Activated CD8-positive, alpha-beta T cell treated with anti-CD3 and anti-CD28 coated beads for 36 hours (primary cell): ENCODE measurements at regions not wholly inside any gene's neighbourhood (a gene's known extent, or its start where the extent isn't known, plus 50 kb on each side); places are given as distances from the start of the nearest gene placed in this dataset.

Experiments
- ATAC-seq: fragments of 200-7000 bp; cut with Tn5 transposase; one replicate; pipeline ENCODE4 v1.10.0; 2021; ENCODE audit warnings: mild to moderate bottlenecking, moderate library complexity
- CTCF ChIA-PET: fragments of 350-600 bp; sonication (Branson Sonifier 250); formaldehyde crosslinking; loops from one replicate; lab custom pipeline; 2021; ENCODE audit warnings: antibody characterized with exemption; lab: Charles Lee
- POLR2A ChIA-PET: fragments of 350-600 bp; sonication (Branson Sonifier 250); formaldehyde crosslinking; loops from one replicate; lab custom pipeline; 2021; ENCODE audit warnings: antibody characterized with exemption; lab: Charles Lee
- DNase-seq: peaks from one replicate; pipeline ENCODE4 v3.0.0-alpha.2; 2020
- H3K27ac Mint-ChIP-seq: one replicate; pipeline ENCODE4 v1.8.0; 2021; ENCODE audit warnings: mild to moderate bottlenecking, mixed read lengths
- H3K27me3 Mint-ChIP-seq: one replicate; pipeline ENCODE4 v1.8.0; 2021; ENCODE audit warnings: mixed read lengths
- H3K36me3 Mint-ChIP-seq: one replicate; pipeline ENCODE4 v1.8.0; 2021; ENCODE audit warnings: low read depth, mixed read lengths
- H3K4me1 Mint-ChIP-seq: one replicate; pipeline ENCODE4 v1.8.0; 2021; ENCODE audit warnings: low read depth, mixed read lengths
- H3K4me3 Mint-ChIP-seq: one replicate; pipeline ENCODE4 v1.8.0; 2021; ENCODE audit warnings: mild to moderate bottlenecking, moderate library complexity, mixed read lengths
- H3K9me3 Mint-ChIP-seq: one replicate; pipeline ENCODE4 v1.8.0; 2021; ENCODE audit warnings: mixed read lengths
- intact Hi-C: fragments of 100-400 bp; cut with micrococcal nuclease; formaldehyde crosslinking; loops from one replicate; pipeline ENCODE4 v1.10.0; 2022
- TF ChIP-seq, protein P1 (sequence below): fragments of 200-600 bp; IDR thresholded peaks from one replicate; pipeline ENCODE4 v1.8.0; 2022; ENCODE audit warnings: antibody characterized with exemption, mild to moderate bottlenecking

DNA sequence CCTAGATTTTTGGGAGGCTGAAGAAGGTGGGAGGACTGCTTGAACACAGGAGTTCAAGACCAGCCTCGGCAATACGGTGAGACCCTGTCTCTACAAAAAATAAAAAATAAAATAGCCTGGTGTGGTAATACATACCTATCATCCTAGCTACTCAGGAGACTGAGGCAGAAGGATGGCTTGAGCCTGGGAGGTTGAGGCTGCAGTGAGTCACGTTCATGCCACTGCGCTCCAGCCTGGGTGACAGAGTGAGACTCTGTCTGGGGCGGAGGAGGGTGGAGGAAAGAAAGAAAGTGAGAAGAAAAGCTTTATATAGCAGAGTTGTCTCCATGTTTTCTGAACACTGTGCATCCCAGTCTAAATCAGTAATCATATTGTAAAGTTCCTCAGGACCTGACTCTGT lies 301.4 kb upstream of the CNTN6 start:
- H3K27me3 Mint-ChIP-seq = no peaks in the 10 kb centered on the region
- H3K9me3 Mint-ChIP-seq = peaks cover 7% of the 10 kb centered on the region
- TF ChIP-seq, protein P1, sequence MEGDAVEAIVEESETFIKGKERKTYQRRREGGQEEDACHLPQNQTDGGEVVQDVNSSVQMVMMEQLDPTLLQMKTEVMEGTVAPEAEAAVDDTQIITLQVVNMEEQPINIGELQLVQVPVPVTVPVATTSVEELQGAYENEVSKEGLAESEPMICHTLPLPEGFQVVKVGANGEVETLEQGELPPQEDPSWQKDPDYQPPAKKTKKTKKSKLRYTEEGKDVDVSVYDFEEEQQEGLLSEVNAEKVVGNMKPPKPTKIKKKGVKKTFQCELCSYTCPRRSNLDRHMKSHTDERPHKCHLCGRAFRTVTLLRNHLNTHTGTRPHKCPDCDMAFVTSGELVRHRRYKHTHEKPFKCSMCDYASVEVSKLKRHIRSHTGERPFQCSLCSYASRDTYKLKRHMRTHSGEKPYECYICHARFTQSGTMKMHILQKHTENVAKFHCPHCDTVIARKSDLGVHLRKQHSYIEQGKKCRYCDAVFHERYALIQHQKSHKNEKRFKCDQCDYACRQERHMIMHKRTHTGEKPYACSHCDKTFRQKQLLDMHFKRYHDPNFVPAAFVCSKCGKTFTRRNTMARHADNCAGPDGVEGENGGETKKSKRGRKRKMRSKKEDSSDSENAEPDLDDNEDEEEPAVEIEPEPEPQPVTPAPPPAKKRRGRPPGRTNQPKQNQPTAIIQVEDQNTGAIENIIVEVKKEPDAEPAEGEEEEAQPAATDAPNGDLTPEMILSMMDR = no peak
- DNase-seq (no peak), ATAC-seq (no peak)
- no peaks in the 10 kb centered on the region for H3K4me1 Mint-ChIP-seq
- ChIA-PET CTCF (no interaction called here), POLR2A (no interaction called here)
- H3K27ac Mint-ChIP-seq = no peak overlapping the region
- intact Hi-C loops = no loop called here
- no peak overlapping the region for H3K4me3 Mint-ChIP-seq
- no peaks in the 10 kb centered on the region for H3K36me3 Mint-ChIP-seq

DNA sequence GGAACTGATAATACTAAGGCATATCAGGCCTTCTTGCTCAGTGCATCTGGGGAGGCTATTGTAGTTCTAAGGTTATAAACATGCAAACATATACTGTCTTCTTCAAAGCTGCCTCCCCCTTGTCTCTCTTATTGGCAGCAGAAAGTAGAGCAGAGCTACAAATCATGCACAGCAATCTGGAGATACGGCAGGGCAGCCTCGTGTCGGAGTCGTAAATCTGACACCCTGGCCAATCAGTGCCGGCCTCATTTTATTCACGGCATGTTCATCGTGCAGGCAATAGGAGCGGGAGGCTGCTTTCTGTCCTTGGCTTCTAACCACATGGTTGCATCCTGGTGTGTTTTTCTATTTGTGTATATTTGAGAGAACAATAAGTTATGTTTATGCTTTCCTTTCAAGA lies 300.2 kb upstream of the CNTN6 start:
- no peak for ATAC-seq
- Mint-ChIP-seq H3K4me3 (no peak overlapping the region), H3K9me3 (peaks cover 7% of the 10 kb centered on the region), H3K4me1 (no peaks in the 10 kb centered on the region), H3K36me3 (no peaks in the 10 kb centered on the region), H3K27ac (no peak overlapping the region), H3K27me3 (no peaks in the 10 kb centered on the region)
- DNase-seq = no peak
- intact Hi-C loops = no loop called here
- TF ChIP-seq, protein P1 = no peak
- ChIA-PET POLR2A (no interaction called here), CTCF (no interaction called here)

DNA sequence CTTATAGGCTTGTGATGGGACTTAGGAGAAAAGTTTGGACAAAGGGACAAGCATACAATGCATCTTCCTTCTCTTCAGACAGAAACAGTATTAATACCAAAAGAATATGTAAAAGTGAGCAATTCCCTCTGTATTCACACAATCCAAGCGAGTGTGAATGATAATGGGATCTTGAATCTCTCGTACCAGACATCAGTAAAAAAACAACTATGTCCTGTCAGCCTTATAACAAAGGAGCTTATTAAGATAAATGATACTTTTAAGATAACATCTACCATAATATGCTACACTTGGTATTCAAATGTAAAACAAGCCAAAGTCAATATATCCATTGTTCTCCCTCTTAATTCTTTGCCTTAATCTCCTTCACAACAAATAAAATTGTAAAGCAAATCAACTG lies 288.6 kb upstream of the CNTN6 start:
- no peak overlapping the region for H3K27ac Mint-ChIP-seq
- CTCF ChIA-PET = interaction anchor here (1.3 kb wide), 1 partner anchor 9 kb away, joined by 3 read pairs; no protein-coding TSS in a partner anchor
- intact Hi-C loops = no loop called here
- no peaks in the 10 kb centered on the region for H3K27me3 Mint-ChIP-seq
- POLR2A ChIA-PET = no interaction called here
- TF ChIP-seq, protein P1 = no peak
- H3K9me3 Mint-ChIP-seq = peaks cover 3% of the 10 kb centered on the region
- ATAC-seq (no peak), DNase-seq (no peak)
- no peak overlapping the region for H3K4me3 Mint-ChIP-seq
- no peaks in the 10 kb centered on the region for H3K4me1 Mint-ChIP-seq
- H3K36me3 Mint-ChIP-seq = no peaks in the 10 kb centered on the region

DNA sequence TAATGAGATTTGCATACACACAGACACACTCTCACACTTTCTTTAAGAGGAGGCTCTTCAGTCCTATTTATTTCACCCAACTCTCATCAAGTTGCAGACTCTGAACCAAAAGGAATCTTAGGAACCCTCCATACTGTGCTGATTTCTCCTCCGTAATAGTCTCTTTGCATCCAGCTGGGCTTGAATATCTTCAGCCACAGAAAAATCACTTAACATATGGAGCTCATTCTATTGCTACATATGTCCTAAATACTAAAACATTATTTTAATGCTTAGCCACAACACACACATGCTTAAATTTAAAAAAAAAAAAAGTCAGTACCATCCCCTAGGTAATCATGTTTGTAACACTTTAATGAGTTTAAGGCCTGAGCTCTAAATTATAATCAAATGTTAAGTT lies 287.5 kb upstream of the CNTN6 start:
- Mint-ChIP-seq H3K27ac (no peak overlapping the region), H3K36me3 (no peaks in the 10 kb centered on the region), H3K4me3 (no peak overlapping the region), H3K4me1 (no peaks in the 10 kb centered on the region), H3K9me3 (peaks cover 3% of the 10 kb centered on the region), H3K27me3 (no peaks in the 10 kb centered on the region)
- TF ChIP-seq, protein P1 = no peak
- intact Hi-C loops = no loop called here
- CTCF ChIA-PET = no interaction called here
- ATAC-seq (no peak), DNase-seq (no peak)
- POLR2A ChIA-PET = no interaction called here

- TF ChIP-seq, protein P1 = no peak
- ChIA-PET POLR2A (no interaction called here), CTCF (no interaction called here)
- Mint-ChIP-seq H3K4me3 (no peak overlapping the region), H3K27me3 (no peaks in the 10 kb centered on the region), H3K27ac (no peak overlapping the region), H3K36me3 (no peaks in the 10 kb centered on the region), H3K9me3 (peaks cover 3% of the 10 kb centered on the region), H3K4me1 (no peaks in the 10 kb centered on the region)
- DNase-seq (no peak), ATAC-seq (no peak)
- intact Hi-C loops = no loop called here
Measured at GRCh38 chr3:806006-806405, 286.8 kb upstream of the CNTN6 start.
